ENCODE measurements at regions not wholly inside any gene's neighbourhood (a gene's known extent, or its start where the extent isn't known, plus 50 kb on each side); places are given as distances from the start of the nearest gene placed in this dataset.

DNA sequence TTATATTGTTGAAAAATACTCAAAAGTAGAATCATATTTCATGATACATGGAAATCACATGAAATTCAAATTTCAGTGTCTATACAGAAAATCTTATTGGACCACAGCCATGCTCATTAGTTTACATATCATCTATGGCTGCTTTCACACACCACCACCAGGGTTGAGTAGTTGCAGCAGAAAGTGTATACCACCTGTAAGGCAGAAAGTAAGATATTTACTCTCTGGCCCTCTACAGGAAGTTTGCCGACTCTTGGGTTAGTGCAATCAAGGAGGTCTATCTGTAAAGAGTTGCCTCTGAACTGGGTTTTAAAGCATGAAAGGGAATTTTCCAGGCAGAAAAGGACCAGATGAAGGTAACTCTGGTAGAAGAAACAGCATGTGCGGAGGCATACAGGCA, 432.3 kb downstream of the DHX35 start:
- H3K9me3 ChIP-seq (ENCODE audit: control insufficient read depth in 5 of 5, low read length in 5 of 5), result no peaks in the 10 kb centered on the region
- no peak overlapping the region for H3K9ac ChIP-seq (ENCODE audit: low read length in 5 of 5)
- no peaks in the 10 kb centered on the region for H3K36me3 ChIP-seq (ENCODE audit: control insufficient read depth in 5 of 5, insufficient read depth in 5 of 5, low read length in 5 of 5)
- H3K27me3 ChIP-seq (ENCODE audit: control insufficient read depth in 5 of 5, insufficient read depth in 4 of 5, low read length in 5 of 5), result peaks cover 0 to 2% (median 0%) of the 10 kb centered on the region in 5 donors
- no peak overlapping the region for H3K4me3 ChIP-seq (ENCODE audit: low read depth in 1 of 5, low read length in 5 of 5)
- H3K4me1 ChIP-seq (ENCODE audit: control insufficient read depth in 5 of 5, insufficient read depth in 5 of 5, low read length in 5 of 5), result no peaks in the 10 kb centered on the region
- no peak overlapping the region for H3K27ac ChIP-seq (ENCODE audit: low read depth, low read length)

DNA sequence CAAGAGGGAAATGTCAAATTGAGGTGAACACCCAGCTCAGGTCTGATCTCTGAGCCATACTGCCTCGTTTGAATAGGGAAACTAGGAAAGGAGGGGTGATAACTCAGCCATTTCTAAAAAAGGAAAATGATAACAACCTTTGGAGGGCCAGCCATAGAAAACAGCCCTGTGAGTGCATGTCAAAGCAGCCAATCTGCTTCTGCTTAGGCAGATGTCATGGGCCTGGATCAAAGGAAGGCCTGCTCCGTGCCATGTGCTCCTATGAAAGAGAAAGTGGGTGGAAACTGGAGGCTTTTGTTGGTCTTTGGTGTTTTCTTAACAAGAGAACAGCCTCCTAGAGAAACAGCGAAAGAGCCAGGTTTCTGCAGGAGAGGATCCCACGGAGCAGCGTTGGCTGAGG, 428.0 kb downstream of the DHX35 start:
- no peak overlapping the region for H3K9ac ChIP-seq (ENCODE audit: low read length in 5 of 5)
- no peaks in the 10 kb centered on the region for H3K9me3 ChIP-seq (ENCODE audit: control insufficient read depth in 5 of 5, low read length in 5 of 5)
- no peak overlapping the region for H3K4me3 ChIP-seq (ENCODE audit: low read depth in 1 of 5, low read length in 5 of 5)
- no peak overlapping the region for H3K27ac ChIP-seq (ENCODE audit: low read depth, low read length)
- no peaks in the 10 kb centered on the region for H3K27me3 ChIP-seq (ENCODE audit: control insufficient read depth in 5 of 5, insufficient read depth in 4 of 5, low read length in 5 of 5)
- H3K4me1 ChIP-seq (ENCODE audit: control insufficient read depth in 5 of 5, insufficient read depth in 5 of 5, low read length in 5 of 5), result no peaks in the 10 kb centered on the region
- no peaks in the 10 kb centered on the region for H3K36me3 ChIP-seq (ENCODE audit: control insufficient read depth in 5 of 5, insufficient read depth in 5 of 5, low read length in 5 of 5)

DNA sequence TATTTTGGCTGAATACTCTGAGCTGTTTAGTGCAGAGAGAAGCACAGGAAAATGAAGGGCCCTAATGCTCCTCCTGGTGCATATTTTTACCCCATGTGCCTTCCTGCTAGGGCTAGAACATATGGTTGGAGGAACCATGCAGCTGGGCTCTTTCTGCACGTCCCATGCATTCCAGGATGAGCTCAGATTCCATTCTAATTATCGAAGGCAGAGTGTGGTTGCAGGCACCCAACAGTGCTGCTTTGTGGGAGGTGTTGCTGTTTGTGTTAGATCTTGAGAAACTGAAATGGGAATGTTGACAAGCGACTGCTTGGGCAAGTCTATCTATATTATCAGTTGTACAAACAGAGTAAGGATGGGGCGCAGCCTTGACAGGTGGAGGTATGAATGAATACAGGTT, 419.5 kb downstream of the DHX35 start:
- Histone ChIP-seq H3K36me3 (ENCODE audit: control insufficient read depth in 5 of 5, insufficient read depth in 5 of 5, low read length in 5 of 5) (no peaks in the 10 kb centered on the region), H3K27ac (ENCODE audit: low read depth, low read length) (no peak overlapping the region), H3K4me3 (ENCODE audit: low read depth in 1 of 5, low read length in 5 of 5) (no peak overlapping the region), H3K9ac (ENCODE audit: low read length in 5 of 5) (no peak overlapping the region), H3K27me3 (ENCODE audit: control insufficient read depth in 5 of 5, insufficient read depth in 4 of 5, low read length in 5 of 5) (no peaks in the 10 kb centered on the region), H3K4me1 (ENCODE audit: control insufficient read depth in 5 of 5, insufficient read depth in 5 of 5, low read length in 5 of 5) (no peaks in the 10 kb centered on the region), H3K9me3 (ENCODE audit: control insufficient read depth in 5 of 5, low read length in 5 of 5) (no peaks in the 10 kb centered on the region)

DNA sequence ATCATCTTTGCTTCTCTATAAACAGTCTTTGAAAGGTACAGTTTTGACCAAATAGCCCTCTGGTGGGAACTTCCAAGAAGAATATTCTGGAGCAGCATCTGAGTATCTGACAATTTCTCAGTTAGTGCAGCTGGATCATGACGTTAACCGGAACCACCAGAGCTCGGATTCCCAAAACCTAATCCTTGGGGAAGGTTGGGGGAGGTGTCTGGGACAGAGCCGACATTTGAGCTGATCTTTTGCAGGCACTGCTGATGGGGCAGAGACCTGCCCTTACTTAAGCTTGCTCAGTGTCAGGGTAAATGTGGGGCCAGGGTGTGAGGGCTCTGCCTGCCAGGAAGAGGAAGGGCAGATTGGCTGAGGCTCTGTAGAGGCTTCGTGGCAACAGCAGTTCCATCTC, 416.6 kb downstream of the DHX35 start:
- no peaks in the 10 kb centered on the region for H3K36me3 ChIP-seq (ENCODE audit: control insufficient read depth in 5 of 5, insufficient read depth in 5 of 5, low read length in 5 of 5)
- H3K9me3 ChIP-seq (ENCODE audit: control insufficient read depth in 5 of 5, low read length in 5 of 5), result no peaks in the 10 kb centered on the region
- H3K27me3 ChIP-seq (ENCODE audit: control insufficient read depth in 5 of 5, insufficient read depth in 4 of 5, low read length in 5 of 5), result no peaks in the 10 kb centered on the region
- no peak overlapping the region for H3K9ac ChIP-seq (ENCODE audit: low read length in 5 of 5)
- H3K4me3 ChIP-seq (ENCODE audit: low read depth in 1 of 5, low read length in 5 of 5), result no peak overlapping the region
- no peak overlapping the region for H3K27ac ChIP-seq (ENCODE audit: low read depth, low read length)
- no peaks in the 10 kb centered on the region for H3K4me1 ChIP-seq (ENCODE audit: control insufficient read depth in 5 of 5, insufficient read depth in 5 of 5, low read length in 5 of 5)

DNA sequence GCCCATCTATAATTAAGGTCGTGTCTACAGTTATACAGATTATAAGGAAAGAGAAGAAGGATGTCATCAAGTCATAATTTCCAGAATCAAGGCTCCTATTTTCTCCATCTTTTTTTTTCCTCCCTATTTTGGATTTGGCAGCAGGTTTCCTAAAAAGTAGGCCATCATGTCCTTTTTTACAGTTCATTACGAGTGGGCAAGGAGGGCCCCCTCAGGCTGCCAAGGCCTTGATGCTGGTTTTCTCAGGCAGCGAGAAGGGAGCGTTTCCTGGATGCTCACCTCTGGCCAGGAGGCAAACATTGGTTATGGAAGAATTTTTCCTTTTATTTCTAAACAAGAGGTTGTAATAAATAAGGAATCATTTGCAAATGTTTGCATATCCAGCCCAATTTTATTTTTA, 414.6 kb downstream of the DHX35 start:
- no peaks in the 10 kb centered on the region for H3K4me1 ChIP-seq (ENCODE audit: control insufficient read depth in 5 of 5, insufficient read depth in 5 of 5, low read length in 5 of 5)
- H3K4me3 ChIP-seq (ENCODE audit: low read depth in 1 of 5, low read length in 5 of 5), result no peak overlapping the region
- H3K36me3 ChIP-seq (ENCODE audit: control insufficient read depth in 5 of 5, insufficient read depth in 5 of 5, low read length in 5 of 5), result no peaks in the 10 kb centered on the region
- no peaks in the 10 kb centered on the region for H3K9me3 ChIP-seq (ENCODE audit: control insufficient read depth in 5 of 5, low read length in 5 of 5)
- H3K9ac ChIP-seq (ENCODE audit: low read length in 5 of 5), result no peak overlapping the region
- no peaks in the 10 kb centered on the region for H3K27me3 ChIP-seq (ENCODE audit: control insufficient read depth in 5 of 5, insufficient read depth in 4 of 5, low read length in 5 of 5)
- no peak overlapping the region for H3K27ac ChIP-seq (ENCODE audit: low read depth, low read length)

DNA sequence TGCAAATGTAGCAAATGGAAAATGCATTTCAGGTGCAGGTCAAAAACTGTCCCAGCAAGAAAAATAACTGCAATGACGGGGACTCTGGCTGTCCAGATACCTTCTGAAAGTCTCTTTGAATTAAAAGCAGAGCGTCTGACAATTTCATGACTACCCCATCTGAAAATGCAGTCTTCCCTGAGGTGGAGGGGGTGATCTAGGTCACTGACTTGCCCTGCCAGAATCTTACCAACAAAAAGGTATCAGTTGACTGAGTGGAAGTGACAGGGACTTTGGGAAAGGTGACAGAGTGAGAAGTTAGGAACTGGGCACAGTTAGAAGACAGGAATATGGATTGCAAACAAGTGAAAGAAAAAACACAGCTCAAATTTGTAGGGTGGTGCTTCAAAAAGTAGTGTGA, 402.2 kb downstream of the DHX35 start:
- Histone ChIP-seq H3K4me1 (ENCODE audit: control insufficient read depth in 5 of 5, insufficient read depth in 5 of 5, low read length in 5 of 5) (no peaks in the 10 kb centered on the region), H3K36me3 (ENCODE audit: control insufficient read depth in 5 of 5, insufficient read depth in 5 of 5, low read length in 5 of 5) (no peaks in the 10 kb centered on the region), H3K9ac (ENCODE audit: low read length in 5 of 5) (no peak overlapping the region), H3K27me3 (ENCODE audit: control insufficient read depth in 5 of 5, insufficient read depth in 4 of 5, low read length in 5 of 5) (no peaks in the 10 kb centered on the region), H3K9me3 (ENCODE audit: control insufficient read depth in 5 of 5, low read length in 5 of 5) (no peaks in the 10 kb centered on the region), H3K4me3 (ENCODE audit: low read depth in 1 of 5, low read length in 5 of 5) (no peak overlapping the region), H3K27ac (ENCODE audit: low read depth, low read length) (no peak overlapping the region)

DNA sequence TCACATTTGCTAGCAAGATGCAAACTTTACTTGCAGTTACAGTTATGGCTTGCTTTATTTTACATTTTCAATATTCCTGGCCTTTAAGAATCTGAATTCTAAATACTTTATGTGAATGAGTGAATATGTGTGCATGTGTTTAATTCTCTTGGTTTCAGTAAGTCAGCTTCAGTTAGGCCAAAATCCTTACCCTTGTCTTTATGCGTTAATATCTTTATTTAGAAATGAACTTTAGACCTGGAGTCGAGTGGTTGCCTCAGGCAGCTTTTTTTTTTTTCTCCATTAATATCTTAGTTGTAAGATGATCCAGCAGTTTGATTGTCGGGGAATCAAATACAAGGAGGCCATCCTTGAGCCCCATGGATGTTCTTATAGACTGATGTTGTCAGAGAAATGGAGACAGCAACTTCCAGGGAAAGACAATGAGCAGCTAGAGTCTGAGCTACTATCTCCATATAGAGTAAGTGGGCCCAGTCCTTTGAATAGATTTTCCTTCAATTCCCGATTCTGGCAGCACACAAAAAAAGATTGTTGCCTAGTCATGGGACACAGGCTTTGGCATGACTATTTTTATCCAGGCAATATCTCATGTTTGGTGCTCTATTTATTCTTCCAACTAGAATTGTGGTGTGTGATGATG, 398.0 kb downstream of the DHX35 start:
- H3K9me3 ChIP-seq (ENCODE audit: control insufficient read depth in 5 of 5, low read length in 5 of 5), result no peaks in the 10 kb centered on the region
- no peak overlapping the region for H3K4me3 ChIP-seq (ENCODE audit: low read depth in 1 of 5, low read length in 5 of 5)
- no peak overlapping the region for H3K9ac ChIP-seq (ENCODE audit: low read length in 5 of 5)
- H3K27ac ChIP-seq (ENCODE audit: low read depth, low read length), result no peak overlapping the region
- peaks cover 0 to 5% (median 2%) of the 10 kb centered on the region in 5 donors for H3K4me1 ChIP-seq (ENCODE audit: control insufficient read depth in 5 of 5, insufficient read depth in 5 of 5, low read length in 5 of 5)
- H3K27me3 ChIP-seq (ENCODE audit: control insufficient read depth in 5 of 5, insufficient read depth in 4 of 5, low read length in 5 of 5), result no peaks in the 10 kb centered on the region
- no peaks in the 10 kb centered on the region for H3K36me3 ChIP-seq (ENCODE audit: control insufficient read depth in 5 of 5, insufficient read depth in 5 of 5, low read length in 5 of 5)

DNA sequence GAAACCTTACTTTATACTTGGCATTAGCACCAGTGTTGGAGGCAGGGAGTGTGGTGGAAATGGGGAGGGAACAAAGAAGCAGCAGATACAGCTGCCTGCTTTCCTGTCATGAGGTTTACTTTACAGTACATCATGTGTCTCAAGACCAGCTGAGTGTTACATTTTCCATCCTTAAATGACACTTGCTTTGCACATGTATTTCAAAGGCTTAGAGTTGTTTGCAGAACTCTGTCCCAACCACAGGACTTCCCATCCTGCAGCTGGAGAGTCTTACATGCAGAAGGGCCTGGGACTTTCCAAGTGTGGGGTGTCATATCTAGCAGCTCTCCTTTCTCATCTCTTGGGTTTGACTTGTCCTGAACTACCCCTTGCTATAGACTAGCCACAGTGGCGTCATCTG, 395.9 kb downstream of the DHX35 start:
- H3K4me1 ChIP-seq (ENCODE audit: control insufficient read depth in 5 of 5, insufficient read depth in 5 of 5, low read length in 5 of 5), result peaks cover 0 to 5% (median 2%) of the 10 kb centered on the region in 5 donors
- H3K27ac ChIP-seq (ENCODE audit: low read depth, low read length), result no peak overlapping the region
- no peaks in the 10 kb centered on the region for H3K27me3 ChIP-seq (ENCODE audit: control insufficient read depth in 5 of 5, insufficient read depth in 4 of 5, low read length in 5 of 5)
- no peak overlapping the region for H3K4me3 ChIP-seq (ENCODE audit: low read depth in 1 of 5, low read length in 5 of 5)
- no peak overlapping the region for H3K9ac ChIP-seq (ENCODE audit: low read length in 5 of 5)
- no peaks in the 10 kb centered on the region for H3K9me3 ChIP-seq (ENCODE audit: control insufficient read depth in 5 of 5, low read length in 5 of 5)
- no peaks in the 10 kb centered on the region for H3K36me3 ChIP-seq (ENCODE audit: control insufficient read depth in 5 of 5, insufficient read depth in 5 of 5, low read length in 5 of 5)

DNA sequence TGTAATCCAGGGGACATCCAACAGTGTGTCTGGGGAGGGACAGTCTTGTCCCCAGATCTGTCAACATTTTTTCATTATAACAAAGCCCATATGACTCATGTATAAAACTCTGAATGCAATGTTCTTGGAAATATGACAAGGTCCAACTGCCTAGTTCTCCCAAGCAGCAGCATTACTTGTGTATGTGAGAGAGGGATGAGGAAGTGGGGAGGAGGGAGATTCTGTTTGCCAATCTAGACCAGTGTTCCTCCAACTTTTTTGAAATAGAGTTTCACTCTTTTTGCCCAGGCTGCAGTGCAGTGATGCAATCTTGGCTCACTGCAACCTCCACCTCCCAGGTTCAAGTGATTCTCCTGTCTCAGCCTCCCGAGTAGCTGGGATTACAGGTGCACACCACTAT, 394.8 kb downstream of the DHX35 start:
- no peaks in the 10 kb centered on the region for H3K9me3 ChIP-seq (ENCODE audit: control insufficient read depth in 5 of 5, low read length in 5 of 5)
- H3K36me3 ChIP-seq (ENCODE audit: control insufficient read depth in 5 of 5, insufficient read depth in 5 of 5, low read length in 5 of 5), result no peaks in the 10 kb centered on the region
- H3K4me1 ChIP-seq (ENCODE audit: control insufficient read depth in 5 of 5, insufficient read depth in 5 of 5, low read length in 5 of 5), result peaks cover 0 to 5% (median 2%) of the 10 kb centered on the region in 5 donors
- H3K27me3 ChIP-seq (ENCODE audit: control insufficient read depth in 5 of 5, insufficient read depth in 4 of 5, low read length in 5 of 5), result no peaks in the 10 kb centered on the region
- no peak overlapping the region for H3K4me3 ChIP-seq (ENCODE audit: low read depth in 1 of 5, low read length in 5 of 5)
- H3K27ac ChIP-seq (ENCODE audit: low read depth, low read length), result no peak overlapping the region
- H3K9ac ChIP-seq (ENCODE audit: low read length in 5 of 5), result no peak overlapping the region

DNA sequence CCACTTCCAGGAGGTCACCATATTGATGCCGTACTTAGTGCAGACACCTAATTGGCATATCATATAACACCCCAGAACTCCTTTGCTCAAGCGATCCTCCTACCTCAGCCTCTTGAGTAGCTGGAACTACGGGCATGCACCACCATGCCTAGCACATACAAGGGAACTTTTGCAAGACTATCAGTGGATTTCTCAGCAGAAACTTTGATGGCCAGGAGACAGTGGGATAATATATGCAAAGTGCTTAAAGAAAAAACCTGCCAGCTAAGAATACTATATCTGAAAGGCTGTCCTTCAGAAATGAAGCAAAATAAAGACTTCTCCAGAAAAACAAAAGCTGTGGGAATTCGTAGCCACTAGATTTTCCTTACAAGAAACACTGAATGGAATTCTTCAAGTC, 387.1 kb downstream of the DHX35 start:
- Histone ChIP-seq H3K27ac (ENCODE audit: low read depth, low read length) (no peak overlapping the region), H3K9me3 (ENCODE audit: control insufficient read depth in 5 of 5, low read length in 5 of 5) (peaks cover 13 to 30% (median 22%) of the 10 kb centered on the region in 5 donors), H3K4me1 (ENCODE audit: control insufficient read depth in 5 of 5, insufficient read depth in 5 of 5, low read length in 5 of 5) (no peaks in the 10 kb centered on the region), H3K36me3 (ENCODE audit: control insufficient read depth in 5 of 5, insufficient read depth in 5 of 5, low read length in 5 of 5) (no peaks in the 10 kb centered on the region), H3K9ac (ENCODE audit: low read length in 5 of 5) (no peak overlapping the region), H3K27me3 (ENCODE audit: control insufficient read depth in 5 of 5, insufficient read depth in 4 of 5, low read length in 5 of 5) (no peaks in the 10 kb centered on the region), H3K4me3 (ENCODE audit: low read depth in 1 of 5, low read length in 5 of 5) (peak overlapping the region in 1 of 5 donors; percentile 44)

DNA sequence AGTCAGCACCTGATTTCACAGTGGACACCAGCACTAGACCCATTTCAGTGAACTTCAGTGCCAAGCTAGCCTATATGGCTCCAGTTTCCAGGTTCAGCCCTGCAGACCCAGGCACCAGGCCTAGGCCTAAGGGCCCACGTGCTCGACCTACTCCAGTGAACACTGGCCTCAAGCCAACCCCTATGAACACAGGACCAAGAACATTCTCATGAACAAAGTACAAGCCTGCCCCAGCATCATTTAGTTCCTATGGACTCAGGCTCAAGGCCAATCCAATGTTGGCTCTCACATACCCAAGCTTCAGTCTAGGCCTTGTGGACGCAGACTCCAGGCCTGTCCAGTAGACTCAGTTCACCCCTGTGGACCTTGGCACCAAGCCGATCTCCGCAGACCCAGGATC, 385.5 kb downstream of the DHX35 start:
- Histone ChIP-seq H3K27ac (ENCODE audit: low read depth, low read length) (no peak overlapping the region), H3K9me3 (ENCODE audit: control insufficient read depth in 5 of 5, low read length in 5 of 5) (peaks cover 13 to 30% (median 22%) of the 10 kb centered on the region in 5 donors), H3K27me3 (ENCODE audit: control insufficient read depth in 5 of 5, insufficient read depth in 4 of 5, low read length in 5 of 5) (no peaks in the 10 kb centered on the region), H3K36me3 (ENCODE audit: control insufficient read depth in 5 of 5, insufficient read depth in 5 of 5, low read length in 5 of 5) (no peaks in the 10 kb centered on the region), H3K9ac (ENCODE audit: low read length in 5 of 5) (no peak overlapping the region), H3K4me1 (ENCODE audit: control insufficient read depth in 5 of 5, insufficient read depth in 5 of 5, low read length in 5 of 5) (no peaks in the 10 kb centered on the region), H3K4me3 (ENCODE audit: low read depth in 1 of 5, low read length in 5 of 5) (no peak overlapping the region)

Data from subcutaneous abdominal adipose tissue (tissue), 5 donors.